ENCODE measurements at regions not wholly inside any gene's neighbourhood (a gene's known extent, or its start where the extent isn't known, plus 50 kb on each side); places are given as distances from the start of the nearest gene placed in this dataset.
"Not testable (repeated sequence)": the region's sequence is repeated elsewhere in the genome, so short reads cannot be mapped to it uniquely, and the experiment has no call there.

- DNase-seq = not testable (repeated sequence)
Observed at GRCh38 chr7:142495301-142495700, 237.4 kb upstream of the PRSS58 start.

GRCh38 chr7:142494021-142494420 is 236.2 kb upstream of the PRSS58 start:
- no peak for DNase-seq

DNA sequence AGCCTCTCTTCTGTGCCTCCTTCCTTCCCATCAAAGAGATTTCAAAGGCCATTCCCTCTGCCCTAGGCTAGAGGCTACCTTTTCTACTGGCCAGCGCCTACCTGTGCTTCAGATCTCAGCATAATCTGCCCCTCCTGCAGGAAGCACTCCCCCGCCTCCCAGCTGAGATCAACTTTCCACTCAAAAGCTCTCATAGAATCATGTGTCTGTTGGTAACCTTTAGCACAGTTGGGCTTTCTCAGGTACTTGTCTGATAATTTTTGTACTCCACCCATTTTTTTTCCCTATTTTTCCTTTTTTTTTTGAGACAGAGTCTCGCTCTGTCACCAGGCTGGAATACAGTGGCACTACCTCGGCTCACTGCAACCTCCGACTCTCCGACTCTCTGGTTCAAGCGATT is 231.0 kb upstream of the PRSS58 start:
- no peak for DNase-seq

DNA sequence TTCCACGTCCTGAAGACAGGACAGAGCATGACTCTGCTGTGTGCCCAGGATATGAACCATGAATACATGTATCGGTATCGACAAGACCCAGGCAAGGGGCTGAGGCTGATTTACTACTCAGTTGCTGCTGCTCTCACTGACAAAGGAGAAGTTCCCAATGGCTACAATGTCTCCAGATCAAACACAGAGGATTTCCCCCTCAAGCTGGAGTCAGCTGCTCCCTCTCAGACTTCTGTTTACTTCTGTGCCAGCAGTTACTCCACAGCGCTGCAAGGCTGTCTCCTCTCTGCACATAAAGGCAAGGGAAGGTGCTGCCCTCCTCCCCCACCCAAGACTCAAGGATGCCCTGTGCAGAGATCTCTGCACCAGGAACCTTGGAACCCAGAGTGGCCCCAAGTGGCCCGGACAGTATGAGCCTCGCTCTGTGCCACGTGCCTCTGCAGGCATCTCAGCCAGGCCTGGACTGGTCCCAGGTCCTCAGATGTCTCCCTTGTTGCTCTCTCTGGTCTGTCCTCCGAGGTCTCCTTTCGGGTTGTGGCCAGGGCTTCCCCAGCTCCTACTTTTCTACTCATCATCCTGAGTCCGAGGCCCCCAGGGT is 230.3 kb upstream of the PRSS58 start:
- no peak for DNase-seq

- DNase-seq = not testable (repeated sequence)
Observed at GRCh38 chr7:142487565-142487964, 229.7 kb upstream of the PRSS58 start.

DNA sequence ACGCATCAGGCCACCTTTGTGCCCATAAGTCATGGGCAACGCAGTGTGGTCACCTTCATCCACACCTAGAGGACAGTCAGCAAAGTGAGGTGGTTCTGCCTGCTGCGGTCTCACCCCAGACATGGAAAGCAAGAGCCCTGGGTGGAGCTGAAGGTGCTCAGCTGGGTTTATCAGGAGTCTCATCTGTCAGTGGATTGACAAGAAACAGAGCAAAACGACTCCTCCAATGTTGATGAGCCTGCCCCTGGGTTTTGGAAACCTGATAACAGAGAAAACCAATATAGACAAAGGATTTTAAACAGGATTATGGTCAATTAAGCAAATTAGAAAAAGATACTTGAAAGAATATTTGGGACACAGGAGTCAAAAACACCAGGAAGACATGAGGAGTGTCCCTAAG is 229.3 kb upstream of the PRSS58 start:
- no peak for DNase-seq

DNA sequence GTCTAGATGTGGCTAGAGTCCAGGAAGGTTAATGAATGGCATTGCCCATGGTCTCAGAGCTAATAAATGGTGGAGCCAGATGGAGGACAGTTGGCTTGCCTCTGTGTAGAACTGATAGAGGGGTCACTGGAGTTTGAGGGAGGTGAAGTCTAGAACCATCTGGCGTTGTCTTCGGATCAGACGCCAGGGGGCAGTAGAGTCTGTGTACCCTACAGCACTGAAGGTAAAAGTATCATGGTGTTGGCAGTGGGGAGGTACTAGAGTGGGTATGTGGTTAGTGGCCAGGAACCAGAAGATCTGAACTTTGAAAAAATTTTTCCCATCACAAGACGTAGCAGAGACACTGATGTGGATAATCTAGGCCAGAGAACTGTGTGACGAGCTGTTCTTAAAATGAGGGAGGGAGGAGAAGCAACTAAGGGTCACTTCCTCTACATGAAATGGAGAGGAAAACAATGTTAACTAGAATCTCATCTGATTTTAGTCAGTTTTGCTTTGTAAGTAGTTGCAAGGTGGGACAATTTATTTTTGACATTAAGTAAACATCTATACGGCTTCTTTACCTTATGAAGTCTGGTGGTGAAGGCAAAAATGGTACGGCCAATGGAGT is 227.9 kb upstream of the PRSS58 start:
- no peak for DNase-seq

GRCh38 chr7:142483659-142484317 is 225.9 kb upstream of the PRSS58 start:
- no peak for DNase-seq

DNA sequence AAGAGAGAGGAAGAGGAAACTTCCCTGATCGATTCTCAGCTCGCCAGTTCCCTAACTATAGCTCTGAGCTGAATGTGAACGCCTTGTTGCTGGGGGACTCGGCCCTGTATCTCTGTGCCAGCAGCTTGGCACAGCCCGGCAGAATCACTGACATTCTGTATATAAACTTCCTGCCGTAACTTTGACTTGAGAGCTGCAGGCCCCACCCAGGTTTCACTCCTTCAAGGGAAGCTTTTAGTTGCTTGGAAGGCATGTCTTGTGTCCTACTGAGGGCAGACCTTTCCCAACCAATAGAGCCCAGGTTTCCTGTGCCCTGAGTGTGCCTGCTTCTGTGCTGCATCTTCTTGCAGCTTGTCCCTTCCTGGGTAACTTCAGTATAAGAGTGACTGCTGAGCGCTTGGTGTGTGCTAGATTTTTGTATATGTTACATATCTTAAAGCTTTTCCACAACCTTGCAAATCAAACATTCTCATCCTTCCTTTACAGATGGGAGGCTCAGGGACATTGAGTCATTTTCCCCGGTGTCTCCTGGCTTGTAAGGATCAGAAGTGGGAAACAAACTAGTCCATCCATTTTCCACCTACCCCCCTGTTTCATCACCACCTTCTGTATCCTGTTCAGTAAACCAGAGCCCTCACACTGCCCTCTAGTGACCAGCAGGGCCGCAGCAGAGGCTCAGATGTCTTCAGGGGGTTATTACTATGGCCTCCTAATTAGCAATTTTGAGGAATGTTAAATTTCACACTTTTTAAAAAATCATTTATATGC is 225.2 kb upstream of the PRSS58 start:
- no peak for DNase-seq

DNA sequence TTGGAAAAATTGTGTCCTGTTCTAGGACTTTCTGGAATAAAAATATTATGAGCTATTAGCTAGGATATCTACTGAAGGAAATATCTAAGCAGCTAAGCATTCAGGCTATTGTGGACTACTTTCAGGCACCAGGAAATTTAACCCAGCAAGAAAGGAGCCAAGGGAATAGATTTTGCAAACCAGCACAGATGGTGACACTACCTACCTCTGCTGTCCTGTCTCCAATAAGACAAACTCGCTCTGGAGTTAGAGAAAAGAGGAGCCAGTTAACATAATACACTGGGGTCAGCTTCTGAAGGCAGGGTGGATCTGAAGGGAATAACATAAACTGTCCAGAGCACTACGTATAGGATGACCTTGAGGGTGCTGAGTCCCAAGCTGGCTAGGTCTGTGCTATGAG is 223.7 kb upstream of the PRSS58 start:
- no peak for DNase-seq

- no peak for DNase-seq
Observed at GRCh38 chr7:142478479-142479220, 220.8 kb upstream of the PRSS58 start.

DNA sequence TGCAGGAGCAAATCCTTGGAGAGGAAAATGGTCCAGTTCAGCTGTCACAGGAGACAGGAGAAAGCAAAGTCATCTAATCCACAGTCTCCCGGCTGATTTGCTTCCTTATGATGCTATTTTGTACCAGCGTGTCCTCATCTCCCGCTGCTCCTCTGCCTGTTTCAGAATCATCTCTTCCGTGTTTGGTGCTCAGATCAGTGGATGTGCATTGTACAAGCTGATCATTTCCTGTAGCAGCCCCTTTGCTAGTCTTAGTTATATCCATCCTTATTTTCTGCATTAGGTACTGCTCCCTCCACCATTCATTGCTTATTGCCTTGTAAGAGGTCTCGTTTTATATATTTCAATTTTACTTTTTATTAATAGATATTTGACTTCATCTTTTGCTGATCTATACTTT is 219.9 kb upstream of the PRSS58 start:
- not testable (repeated sequence) for DNase-seq

GRCh38 chr7:142477079-142477651 is 219.3 kb upstream of the PRSS58 start:
- no peak for DNase-seq

DNA sequence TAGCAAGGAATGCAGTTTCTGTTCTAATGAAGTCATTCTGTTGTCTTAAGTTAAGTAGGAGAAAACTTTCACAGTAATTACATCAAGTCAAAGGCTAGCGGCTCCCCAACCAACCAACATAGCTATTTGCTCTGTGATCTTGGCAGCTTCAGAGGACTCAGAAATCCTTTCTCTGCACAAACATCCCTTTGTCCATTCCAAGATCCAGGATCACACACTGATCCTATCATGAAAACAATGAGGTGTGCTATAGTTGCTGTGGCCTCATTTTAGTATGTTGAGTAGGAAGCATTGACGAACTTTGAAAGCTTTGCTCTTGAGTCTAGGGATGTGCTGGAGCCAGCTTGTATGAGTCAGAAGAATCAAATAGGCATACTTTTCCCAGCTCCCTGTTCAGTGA is 218.2 kb upstream of the PRSS58 start:
- no peak for DNase-seq

GRCh38 chr7:142471820-142472219 is 214.0 kb upstream of the PRSS58 start:
- no peak for DNase-seq

DNA sequence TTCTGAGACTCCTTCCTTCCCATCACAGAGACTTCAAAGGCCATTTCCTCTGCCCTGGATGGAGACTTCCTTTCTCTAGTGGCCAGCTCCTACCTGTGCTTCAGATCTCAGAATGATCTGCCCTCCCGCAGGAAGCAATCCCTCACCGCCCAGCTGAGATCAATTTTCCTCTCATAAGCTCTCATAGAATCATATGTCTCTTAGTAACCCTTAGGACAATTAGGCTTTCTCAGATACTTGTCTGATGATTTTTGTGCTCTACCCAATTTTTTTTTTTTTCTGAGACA is 212.6 kb upstream of the PRSS58 start:
- DNase-seq = no peak

- no peak for DNase-seq
Observed at GRCh38 chr7:142469696-142470543, 212.1 kb upstream of the PRSS58 start.

DNA sequence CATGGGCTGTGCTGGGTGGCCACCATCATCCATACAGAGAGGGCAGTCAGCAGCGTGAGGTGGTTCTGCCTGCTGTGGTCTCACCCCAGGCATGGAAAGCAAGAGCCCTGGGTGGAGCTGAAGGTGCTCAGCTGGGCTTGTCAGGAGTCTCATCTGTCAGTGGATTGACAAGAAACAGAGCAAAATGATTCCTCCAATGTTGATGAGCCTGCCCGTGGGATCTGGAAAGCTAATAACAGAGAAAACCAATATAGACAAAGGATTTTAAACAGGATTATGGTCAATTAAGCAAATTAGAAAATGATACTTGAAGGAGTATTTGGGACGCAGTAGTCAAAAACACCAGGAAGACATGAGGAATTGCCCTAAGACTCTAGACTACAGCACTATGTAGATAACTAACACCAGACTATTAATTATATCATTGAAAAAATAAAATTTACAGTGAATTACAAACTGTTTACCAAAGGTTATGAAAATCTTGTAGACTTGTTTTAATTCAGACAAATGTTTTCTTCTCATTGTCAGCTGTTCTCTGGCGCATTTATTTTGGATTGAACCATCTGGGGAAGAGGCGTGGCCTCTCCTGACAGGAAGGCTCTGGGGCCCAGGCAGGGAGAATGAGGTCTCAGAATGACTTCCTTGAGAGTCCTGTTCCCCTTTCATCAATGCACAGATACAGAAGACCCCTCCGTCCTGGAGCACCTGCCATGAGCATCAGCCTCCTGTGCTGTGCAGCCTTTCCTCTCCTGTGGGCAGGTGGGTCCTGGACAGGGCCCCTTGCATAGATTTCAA is 211.2 kb upstream of the PRSS58 start:
- no peak for DNase-seq

GRCh38 chr7:142467056-142467655 is 209.3 kb upstream of the PRSS58 start:
- DNase-seq = not testable (repeated sequence)

- DNase-seq = no peak
Observed at GRCh38 chr7:142463401-142463850, 205.6 kb upstream of the PRSS58 start.

GRCh38 chr7:142461437-142461836 is 203.6 kb upstream of the PRSS58 start:
- no peak for DNase-seq
